HCT116 (cell line): ENCODE measurements at regions not wholly inside any gene's neighbourhood (a gene's known extent, or its start where the extent isn't known, plus 50 kb on each side); places are given as distances from the start of the nearest gene placed in this dataset.

Experiments used
- ATAC-seq: fragments of 200-7000 bp; cut with Tn5 transposase; 2 replicates; pipeline ENCODE4 v1.9.1; 2020; ENCODE audit warnings: mild to moderate bottlenecking, moderate library complexity
- BruUV-seq: library from RNA; stranded (reverse); fragments of 400-500 nt; replicated peaks from 2 replicates; lab custom pipeline; 2021; lab: Mats Ljungman, UMichigan
- CTCF ChIA-PET: fragments of 300-600 bp; sonication (Branson Sonifier 250); formaldehyde crosslinking; loops from one replicate; lab custom pipeline; 2021; ENCODE audit warnings: antibody characterized with exemption; lab: Charles Lee
- POLR2A ChIA-PET: fragments of 300-600, 350-600 bp; sonication (Branson Sonifier 250); formaldehyde crosslinking; loops from one replicate; lab custom pipeline; 2021; ENCODE audit warnings: antibody characterized with exemption; lab: Charles Lee
- RAD21 ChIA-PET, 2 experiments: fragments of 300-600 bp; sonication (Branson Sonifier 250); formaldehyde crosslinking; loops; one replicate each; lab custom pipeline; 2023; ENCODE audit warnings: low total read pairs in 2 of 2; ENCODE audit not compliant: uncharacterized antibody in 2 of 2, unreplicated experiment in 2 of 2, low non-redundant PET in 1 of 2; lab: Charles Lee
- DNase-seq: peaks from one replicate; pipeline ENCODE4 v3.0.0-alpha.2; 2010; ENCODE audit warnings: low read depth, low spot score
- H2AFZ ChIP-seq: fragments of 200-600 bp; shearing (Covaris generic), sonication (generic); 2 replicates; pipeline ENCODE4 v1.6.1; 2017; ENCODE audit warnings: low read depth, mixed run types, mixed read lengths, antibody characterized with exemption, low read length; ENCODE audit not compliant: poor library complexity, severe bottlenecking
- H3K27ac ChIP-seq: 2 replicates; pipeline ENCODE4 v1.5.1; 2012; ENCODE audit warnings: low read depth, low read length
- H3K27me3 ChIP-seq: fragments of 200-600 bp; sonication (generic); 2 replicates; pipeline ENCODE4 v1.6.1; 2016; ENCODE audit warnings: mixed run types, low read length, mixed read lengths; ENCODE audit not compliant: insufficient read depth
- H3K36me3 ChIP-seq, 2 experiments: fragments of 200-500 bp in 1 of 2; fragments of 200-600 bp in 1 of 2; sonication (Bioruptor generic) in 1 of 2; sonication (generic) in 1 of 2; 2 replicates each; pipeline versions ENCODE4 v1.5.1 to v1.6.1; 2014 to 2016; ENCODE audit warnings: low read length in 2 of 2, inconsistent platforms in 1 of 2, mixed read lengths in 1 of 2, mixed run types in 1 of 2; ENCODE audit not compliant: insufficient read depth in 2 of 2, control insufficient read depth in 1 of 2
- H3K4me1 ChIP-seq, 2 experiments: fragments of 200-600 bp in 1 of 2; sonication (generic) in 1 of 2; 2 replicates each; pipeline versions ENCODE4 v1.5.1 to v1.6.1; 2012 to 2017; ENCODE audit warnings: low read length in 2 of 2, inconsistent platforms in 1 of 2, mild to moderate bottlenecking in 1 of 2, mixed read lengths in 1 of 2, mixed run types in 1 of 2, moderate library complexity in 1 of 2; ENCODE audit not compliant: insufficient read depth in 2 of 2, control insufficient read depth in 1 of 2
- H3K4me2 ChIP-seq: fragments of 200-600 bp; sonication (generic); 2 replicates; pipeline ENCODE4 v1.6.1; 2017; ENCODE audit warnings: mixed run types, low read length, mixed read lengths
- H3K4me3 ChIP-seq, 2 experiments: fragments of 200-600 bp in 1 of 2; sonication (generic) in 1 of 2; replicated peaks in 1 of 2; 2 replicates each; pipeline ENCODE4 v1.5.1; 2011 to 2016; ENCODE audit warnings: low read length in 2 of 2, control low read depth in 1 of 2, low read depth in 1 of 2, mild to moderate bottlenecking in 1 of 2, mixed read lengths in 1 of 2, mixed run types in 1 of 2
- H3K79me2 ChIP-seq: fragments of 200-600 bp; sonication (generic); 2 replicates; pipeline ENCODE4 v1.6.1; 2017; ENCODE audit warnings: mild to moderate bottlenecking, mixed run types, low read length, moderate library complexity, mixed read lengths; ENCODE audit not compliant: insufficient read depth
- H3K9ac ChIP-seq: fragments of 200-600 bp; sonication (generic); 2 replicates; pipeline ENCODE4 v1.6.1; 2016; ENCODE audit warnings: low read length, mixed read lengths
- H3K9me2 ChIP-seq: fragments of 200-600 bp; sonication (generic), shearing (Covaris generic); 2 replicates; pipeline ENCODE4 v1.6.1; 2017; ENCODE audit warnings: mixed run types, mild to moderate bottlenecking, moderate library complexity; ENCODE audit not compliant: insufficient read depth
- H3K9me3 ChIP-seq, 2 experiments: fragments of 200-500 bp in 1 of 2; fragments of 200-600 bp in 1 of 2; sonication (Bioruptor generic) in 1 of 2; sonication (generic) in 1 of 2; 2 replicates each; pipeline ENCODE4 v1.6.1; 2014 to 2017; ENCODE audit warnings: low read length in 2 of 2, mixed read lengths in 2 of 2, inconsistent platforms in 1 of 2, low read depth in 1 of 2, mild to moderate bottlenecking in 1 of 2, mixed run types in 1 of 2, moderate library complexity in 1 of 2; ENCODE audit not compliant: control insufficient read depth in 1 of 2, insufficient read depth in 1 of 2
- H4K20me1 ChIP-seq: fragments of 200-600 bp; sonication (generic), shearing (Covaris generic); 2 replicates; pipeline ENCODE4 v1.6.1; 2017; ENCODE audit warnings: mixed run types, mild to moderate bottlenecking, moderate library complexity; ENCODE audit not compliant: insufficient read depth
- CEBPB ChIP-seq: IDR thresholded peaks from 2 replicates; pipeline ENCODE4 v1.6.1; 2012; ENCODE audit warnings: low read depth
- EGR1 ChIP-seq: IDR thresholded peaks from 2 replicates; pipeline ENCODE4 v1.6.1; 2012; ENCODE audit warnings: low read depth
- JUND ChIP-seq: IDR thresholded peaks from 2 replicates; pipeline ENCODE4 v1.6.1; 2012
- SIN3A ChIP-seq: IDR thresholded peaks from 2 replicates; pipeline ENCODE4 v1.6.1; 2012; ENCODE audit warnings: low read depth
- SP1 ChIP-seq: IDR thresholded peaks from 2 replicates; pipeline ENCODE4 v1.6.1; 2012; ENCODE audit warnings: low read depth
- TCF7L2 ChIP-seq: IDR thresholded peaks from 2 replicates; pipeline ENCODE4 v1.7.0; 2011; ENCODE audit warnings: borderline replicate concordance, inconsistent platforms; ENCODE audit not compliant: insufficient read depth, insufficient read length; ENCODE audit errors: extremely low read depth
- YY1 ChIP-seq: IDR thresholded peaks from 2 replicates; pipeline ENCODE4 v1.6.1; 2011; ENCODE audit warnings: low read length, low read depth, moderate library complexity, mild to moderate bottlenecking; ENCODE audit not compliant: insufficient replicate concordance; ENCODE audit errors: extremely low read depth
- ZFX ChIP-seq: fragments of 450-650 bp; IDR thresholded peaks from 2 replicates; pipeline ENCODE4 v1.6.1; 2017
- intact Hi-C: fragments of 100-400 bp; cut with micrococcal nuclease; formaldehyde crosslinking; loops from 2 replicates; pipeline ENCODE4 v1.10.0; 2022
- TF ChIP-seq, protein P1 (sequence below): IDR thresholded peaks from 2 replicates; pipeline ENCODE4 v1.6.1; 2012; ENCODE audit warnings: low read depth

DNA sequence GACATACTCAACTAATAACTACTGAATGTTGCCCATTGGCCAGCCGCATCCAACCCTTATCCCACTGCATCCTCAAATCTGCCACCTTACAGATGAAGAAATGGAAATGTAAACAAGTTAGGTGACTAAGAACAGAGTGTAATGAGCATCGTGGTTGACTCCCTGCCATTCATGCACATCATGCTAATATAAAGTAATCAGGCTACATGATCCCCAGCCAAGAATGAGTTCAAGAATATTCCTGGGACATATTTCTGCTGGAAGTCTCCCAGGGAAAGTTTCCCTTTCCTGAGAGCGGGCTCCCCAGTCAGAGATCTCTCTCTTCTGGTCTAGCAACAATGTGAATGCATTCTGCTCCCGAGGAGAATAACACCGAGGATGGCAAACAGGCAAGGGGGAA, 55.9 kb upstream of the SERP2 start:
- CTCF ChIA-PET = no interaction called here
- DNase-seq = no peak
- Histone ChIP-seq H3K79me2 (no peaks in the 10 kb centered on the region), H3K4me2 (no peak overlapping the region), H3K27me3 (no peaks in the 10 kb centered on the region), H2AFZ (peak overlapping the region; percentile 53), H3K9me2 (no peaks in the 10 kb centered on the region), H3K36me3 (0 out of 4 replicates have a peak, but pooled peaks cover 0 to 6% of the 10 kb centered on the region in 2 experiments), H3K27ac (no peak overlapping the region), H3K4me1 (peaks cover 18 to 37% of the 10 kb centered on the region in 2 experiments), H3K9ac (no peak overlapping the region), H4K20me1 (no peaks in the 10 kb centered on the region), H3K4me3 (no peak overlapping the region), H3K9me3 (no peaks in the 10 kb centered on the region)
- RAD21 ChIA-PET = no interaction called here
- TF ChIP-seq, protein P1, sequence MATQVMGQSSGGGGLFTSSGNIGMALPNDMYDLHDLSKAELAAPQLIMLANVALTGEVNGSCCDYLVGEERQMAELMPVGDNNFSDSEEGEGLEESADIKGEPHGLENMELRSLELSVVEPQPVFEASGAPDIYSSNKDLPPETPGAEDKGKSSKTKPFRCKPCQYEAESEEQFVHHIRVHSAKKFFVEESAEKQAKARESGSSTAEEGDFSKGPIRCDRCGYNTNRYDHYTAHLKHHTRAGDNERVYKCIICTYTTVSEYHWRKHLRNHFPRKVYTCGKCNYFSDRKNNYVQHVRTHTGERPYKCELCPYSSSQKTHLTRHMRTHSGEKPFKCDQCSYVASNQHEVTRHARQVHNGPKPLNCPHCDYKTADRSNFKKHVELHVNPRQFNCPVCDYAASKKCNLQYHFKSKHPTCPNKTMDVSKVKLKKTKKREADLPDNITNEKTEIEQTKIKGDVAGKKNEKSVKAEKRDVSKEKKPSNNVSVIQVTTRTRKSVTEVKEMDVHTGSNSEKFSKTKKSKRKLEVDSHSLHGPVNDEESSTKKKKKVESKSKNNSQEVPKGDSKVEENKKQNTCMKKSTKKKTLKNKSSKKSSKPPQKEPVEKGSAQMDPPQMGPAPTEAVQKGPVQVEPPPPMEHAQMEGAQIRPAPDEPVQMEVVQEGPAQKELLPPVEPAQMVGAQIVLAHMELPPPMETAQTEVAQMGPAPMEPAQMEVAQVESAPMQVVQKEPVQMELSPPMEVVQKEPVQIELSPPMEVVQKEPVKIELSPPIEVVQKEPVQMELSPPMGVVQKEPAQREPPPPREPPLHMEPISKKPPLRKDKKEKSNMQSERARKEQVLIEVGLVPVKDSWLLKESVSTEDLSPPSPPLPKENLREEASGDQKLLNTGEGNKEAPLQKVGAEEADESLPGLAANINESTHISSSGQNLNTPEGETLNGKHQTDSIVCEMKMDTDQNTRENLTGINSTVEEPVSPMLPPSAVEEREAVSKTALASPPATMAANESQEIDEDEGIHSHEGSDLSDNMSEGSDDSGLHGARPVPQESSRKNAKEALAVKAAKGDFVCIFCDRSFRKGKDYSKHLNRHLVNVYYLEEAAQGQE = no peak
- TF ChIP-seq JUND (no peak), TCF7L2 (no peak), EGR1 (no peak), ZFX (no peak), SIN3A (no peak), CEBPB (no peak)
- POLR2A ChIA-PET = no interaction called here
- intact Hi-C loops = no loop called here
- ATAC-seq = no peak
- no TSS peak for BruUV-seq

DNA sequence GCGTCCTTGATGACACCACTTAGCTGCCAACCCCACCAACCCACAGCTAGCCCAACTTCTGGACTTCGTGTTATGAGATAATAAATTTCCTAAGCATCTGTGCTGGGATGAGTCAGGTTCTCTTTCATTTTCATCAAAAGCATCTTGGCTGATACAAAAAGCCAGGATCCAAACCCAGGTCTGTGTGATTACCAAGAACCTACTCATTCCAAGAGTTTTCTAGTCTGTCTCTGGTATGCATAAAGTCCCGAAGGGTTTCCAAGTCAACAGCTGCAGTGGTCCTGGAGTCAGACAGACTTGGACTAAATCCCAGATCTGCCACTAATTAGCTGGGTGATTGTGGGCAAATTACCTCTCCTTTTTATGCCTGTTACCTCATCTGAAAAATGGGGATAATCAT, 55.5 kb upstream of the SERP2 start:
- no peaks in the 10 kb centered on the region for H3K79me2 ChIP-seq
- CTCF ChIA-PET = no interaction called here
- RAD21 ChIA-PET = no interaction called here
- intact Hi-C loops = no loop called here
- POLR2A ChIA-PET = no interaction called here
- DNase-seq (no peak), ATAC-seq (no peak)
- no peaks in the 10 kb centered on the region for H4K20me1 ChIP-seq
- no peak overlapping the region for H3K27ac ChIP-seq
- H3K27me3 ChIP-seq = no peaks in the 10 kb centered on the region
- TF ChIP-seq YY1 (no peak), SIN3A (no peak), SP1 (no peak)
- 0 out of 4 replicates have a peak, but pooled peaks cover 0 to 6% of the 10 kb centered on the region in 2 experiments for H3K36me3 ChIP-seq
- H3K4me1 ChIP-seq = peaks cover 16 to 32% of the 10 kb centered on the region in 2 experiments
- H3K9me3 ChIP-seq = no peaks in the 10 kb centered on the region
- no peak overlapping the region for H3K4me3 ChIP-seq
- no peaks in the 10 kb centered on the region for H3K9me2 ChIP-seq
- BruUV-seq = no TSS peak
- H3K9ac ChIP-seq = no peak overlapping the region
- peak overlapping the region; percentile 53 for H2AFZ ChIP-seq
- no peak overlapping the region for H3K4me2 ChIP-seq
